HFFc6 (cell line): ENCODE measurements at regions not wholly inside any gene's neighbourhood (a gene's known extent, or its start where the extent isn't known, plus 50 kb on each side); places are given as distances from the start of the nearest gene placed in this dataset.

ENCODE experiments used
- DNase-seq: peaks from one replicate; pipeline ENCODE4 v3.0.0-alpha.2; 2018
- H3K27ac Mint-ChIP-seq: 2 replicates; pipeline ENCODE4 v1.8.0; 2020; ENCODE audit warnings: mild to moderate bottlenecking, mixed read lengths
- H3K27me3 Mint-ChIP-seq: 2 replicates; pipeline ENCODE4 v1.8.0; 2021; ENCODE audit warnings: mild to moderate bottlenecking, moderate library complexity, mixed read lengths; ENCODE audit not compliant: insufficient read depth
- H3K36me3 Mint-ChIP-seq: 2 replicates; pipeline ENCODE4 v1.8.0; 2021; ENCODE audit warnings: low read depth, mixed read lengths
- H3K4me1 Mint-ChIP-seq: 2 replicates; pipeline ENCODE4 v1.8.0; 2020; ENCODE audit warnings: low read depth, mixed read lengths
- H3K4me3 Mint-ChIP-seq: 2 replicates; pipeline ENCODE4 v1.8.0; 2020; ENCODE audit warnings: mild to moderate bottlenecking, moderate library complexity, mixed read lengths
- H3K9me3 Mint-ChIP-seq: 2 replicates; pipeline ENCODE4 v1.8.0; 2020; ENCODE audit warnings: mild to moderate bottlenecking, mixed read lengths
- TF ChIP-seq, protein P1 (sequence below): fragments of 200-600 bp; sonication (generic); IDR thresholded peaks from 2 replicates; pipeline ENCODE4 v1.5.0; 2021; ENCODE audit warnings: antibody characterized with exemption, mild to moderate bottlenecking

DNA sequence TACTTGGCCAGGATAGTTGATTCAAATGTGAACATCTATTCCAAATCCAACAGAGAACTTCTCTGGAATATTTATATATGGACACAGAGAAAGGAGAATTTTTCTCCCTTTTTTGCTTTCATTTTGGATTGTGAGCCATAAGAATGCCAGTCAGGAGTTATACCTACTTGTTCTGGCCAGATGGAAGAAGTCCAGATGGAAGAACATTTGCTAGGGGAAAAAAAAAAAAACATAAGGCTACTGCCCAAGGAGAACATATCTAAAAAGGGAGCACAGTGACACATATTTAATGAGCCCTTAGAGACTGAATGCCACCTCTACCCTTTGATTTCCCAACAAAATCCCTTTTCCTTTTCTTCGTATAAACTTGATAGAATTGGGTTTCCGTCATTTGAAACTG lies 61.7 kb upstream of the PPP2R2B start:
- Mint-ChIP-seq H3K9me3 (peaks cover 11% of the 10 kb centered on the region), H3K4me3 (no peak overlapping the region), H3K4me1 (no peaks in the 10 kb centered on the region), H3K27ac (no peak overlapping the region), H3K36me3 (no peaks in the 10 kb centered on the region), H3K27me3 (no peaks in the 10 kb centered on the region)
- DNase-seq, result no peak
- TF ChIP-seq, protein P1, sequence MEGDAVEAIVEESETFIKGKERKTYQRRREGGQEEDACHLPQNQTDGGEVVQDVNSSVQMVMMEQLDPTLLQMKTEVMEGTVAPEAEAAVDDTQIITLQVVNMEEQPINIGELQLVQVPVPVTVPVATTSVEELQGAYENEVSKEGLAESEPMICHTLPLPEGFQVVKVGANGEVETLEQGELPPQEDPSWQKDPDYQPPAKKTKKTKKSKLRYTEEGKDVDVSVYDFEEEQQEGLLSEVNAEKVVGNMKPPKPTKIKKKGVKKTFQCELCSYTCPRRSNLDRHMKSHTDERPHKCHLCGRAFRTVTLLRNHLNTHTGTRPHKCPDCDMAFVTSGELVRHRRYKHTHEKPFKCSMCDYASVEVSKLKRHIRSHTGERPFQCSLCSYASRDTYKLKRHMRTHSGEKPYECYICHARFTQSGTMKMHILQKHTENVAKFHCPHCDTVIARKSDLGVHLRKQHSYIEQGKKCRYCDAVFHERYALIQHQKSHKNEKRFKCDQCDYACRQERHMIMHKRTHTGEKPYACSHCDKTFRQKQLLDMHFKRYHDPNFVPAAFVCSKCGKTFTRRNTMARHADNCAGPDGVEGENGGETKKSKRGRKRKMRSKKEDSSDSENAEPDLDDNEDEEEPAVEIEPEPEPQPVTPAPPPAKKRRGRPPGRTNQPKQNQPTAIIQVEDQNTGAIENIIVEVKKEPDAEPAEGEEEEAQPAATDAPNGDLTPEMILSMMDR, result no peak

- Mint-ChIP-seq H3K4me1 (no peaks in the 10 kb centered on the region), H3K4me3 (no peak overlapping the region), H3K9me3 (no peaks in the 10 kb centered on the region; the same call in 1 of the 2 replicates), H3K27ac (no peak overlapping the region), H3K27me3 (no peaks in the 10 kb centered on the region), H3K36me3 (no peaks in the 10 kb centered on the region)
- DNase-seq, result no peak
- TF ChIP-seq, protein P1, result no peak
These were observed 65.5 kb upstream of the PPP2R2B start for GRCh38 chr5:146944019-146944418.

DNA sequence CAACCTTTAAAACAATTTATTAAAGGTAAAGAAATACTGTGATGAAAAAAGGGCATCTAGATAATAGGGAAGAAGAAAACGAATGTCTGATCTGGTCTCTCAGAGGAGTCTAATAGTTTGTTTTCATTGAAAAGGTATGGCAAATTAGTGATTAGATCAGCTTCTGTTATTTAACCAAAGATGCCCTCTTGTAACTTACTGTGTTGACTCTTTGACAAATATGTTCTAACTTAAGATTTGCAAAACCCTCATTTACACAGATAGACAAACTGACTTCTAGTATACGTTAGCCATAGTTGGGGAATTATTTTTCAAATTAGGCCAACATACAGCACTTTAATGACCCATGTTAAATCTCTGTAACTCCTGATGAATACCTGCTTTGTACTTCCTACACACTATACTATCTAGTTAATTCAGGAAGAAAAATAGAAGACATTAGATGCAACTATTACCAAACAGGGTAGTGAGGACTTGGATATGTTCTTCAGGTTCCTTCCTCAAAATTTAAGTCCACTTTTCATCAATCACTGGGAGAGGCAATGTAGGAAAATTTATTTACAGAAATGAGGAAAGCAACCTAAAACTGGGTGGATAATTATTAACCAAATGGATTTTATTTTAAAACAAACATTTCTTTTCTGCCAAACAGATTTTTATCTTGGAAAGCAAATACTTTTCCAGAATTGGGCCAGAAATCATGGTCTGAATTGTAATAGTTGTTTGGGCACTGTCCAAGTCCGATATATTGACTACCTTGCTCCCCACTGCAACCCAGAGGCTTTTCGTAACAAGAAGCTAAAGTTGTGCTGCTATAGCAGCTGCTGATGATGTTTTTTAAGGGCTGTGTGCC lies 66.4 kb upstream of the PPP2R2B start:
- no peaks in the 10 kb centered on the region for H3K4me1 Mint-ChIP-seq
- H3K9me3 Mint-ChIP-seq, result no peaks in the 10 kb centered on the region; the same call in 1 of the 2 replicates
- H3K27me3 Mint-ChIP-seq, result no peaks in the 10 kb centered on the region

GRCh38 chr5:146945617-146946084 lies 67.1 kb upstream of the PPP2R2B start:
- H3K9me3 Mint-ChIP-seq, result no peaks in the 10 kb centered on the region; the same call in 1 of the 2 replicates
- H3K4me3 Mint-ChIP-seq, result no peak overlapping the region
- TF ChIP-seq, protein P1, result no peak
- H3K27me3 Mint-ChIP-seq, result no peaks in the 10 kb centered on the region
- no peaks in the 10 kb centered on the region for H3K36me3 Mint-ChIP-seq
- no peaks in the 10 kb centered on the region for H3K4me1 Mint-ChIP-seq
- no peak for DNase-seq
- H3K27ac Mint-ChIP-seq, result no peak overlapping the region

More for the DNA sequence above, 66.4 kb upstream of the PPP2R2B start:
- Mint-ChIP-seq H3K27ac (no peak overlapping the region), H3K36me3 (no peaks in the 10 kb centered on the region), H3K4me3 (no peak overlapping the region)
- TF ChIP-seq, protein P1, result no peak
- no peak for DNase-seq

- H3K9me3 Mint-ChIP-seq, result no peaks in the 10 kb centered on the region; the same call in 1 of the 2 replicates
These were observed 68.8 kb upstream of the PPP2R2B start for GRCh38 chr5:146947181-146947941.

More at GRCh38 chr5:146947181-146947941, 68.8 kb upstream of the PPP2R2B start:
- no peaks in the 10 kb centered on the region for H3K27me3 Mint-ChIP-seq
- TF ChIP-seq, protein P1, result peak; percentile 52; the same call in 1 of the 2 replicates
- no peak overlapping the region for H3K4me3 Mint-ChIP-seq
- no peaks in the 10 kb centered on the region for H3K36me3 Mint-ChIP-seq
- no peak overlapping the region for H3K27ac Mint-ChIP-seq
- DNase-seq, result peak; percentile 1
- H3K4me1 Mint-ChIP-seq, result no peaks in the 10 kb centered on the region
